Endothelial cell (in vitro differentiated cells): ENCODE measurements at regions not wholly inside any gene's neighbourhood (a gene's known extent, or its start where the extent isn't known, plus 50 kb on each side); places are given as distances from the start of the nearest gene placed in this dataset.

Experiments
- DNase-seq: peaks from one replicate; pipeline ENCODE4 v3.0.0; 2021; ENCODE audit warnings: low spot score
- H3K27ac Mint-ChIP-seq: one replicate; pipeline ENCODE4 v1.8.0; 2021; ENCODE audit warnings: mixed read lengths, inconsistent platforms; ENCODE audit not compliant: unreplicated experiment
- H3K27me3 Mint-ChIP-seq: one replicate; pipeline ENCODE4 v1.8.0; 2021; ENCODE audit warnings: mild to moderate bottlenecking, moderate library complexity, mixed read lengths, inconsistent platforms; ENCODE audit not compliant: unreplicated experiment
- H3K36me3 Mint-ChIP-seq: one replicate; pipeline ENCODE4 v1.8.0; 2021; ENCODE audit warnings: mild to moderate bottlenecking, low read depth, mixed read lengths, inconsistent platforms; ENCODE audit not compliant: unreplicated experiment
- H3K4me1 Mint-ChIP-seq: one replicate; pipeline ENCODE4 v1.8.0; 2021; ENCODE audit warnings: mild to moderate bottlenecking, mixed read lengths, inconsistent platforms; ENCODE audit not compliant: unreplicated experiment
- H3K4me3 Mint-ChIP-seq: one replicate; pipeline ENCODE4 v1.8.0; 2021; ENCODE audit warnings: mild to moderate bottlenecking, mixed read lengths, inconsistent platforms; ENCODE audit not compliant: unreplicated experiment
- H3K9me3 Mint-ChIP-seq: one replicate; pipeline ENCODE4 v1.8.0; 2021; ENCODE audit warnings: mixed read lengths, inconsistent platforms; ENCODE audit not compliant: unreplicated experiment
- TF ChIP-seq, protein P1 (sequence below): fragments of 200-600 bp; sonication (generic); IDR thresholded peaks from one replicate; pipeline ENCODE4 v1.5.0; 2021; ENCODE audit warnings: antibody characterized with exemption; ENCODE audit not compliant: unreplicated experiment

DNA sequence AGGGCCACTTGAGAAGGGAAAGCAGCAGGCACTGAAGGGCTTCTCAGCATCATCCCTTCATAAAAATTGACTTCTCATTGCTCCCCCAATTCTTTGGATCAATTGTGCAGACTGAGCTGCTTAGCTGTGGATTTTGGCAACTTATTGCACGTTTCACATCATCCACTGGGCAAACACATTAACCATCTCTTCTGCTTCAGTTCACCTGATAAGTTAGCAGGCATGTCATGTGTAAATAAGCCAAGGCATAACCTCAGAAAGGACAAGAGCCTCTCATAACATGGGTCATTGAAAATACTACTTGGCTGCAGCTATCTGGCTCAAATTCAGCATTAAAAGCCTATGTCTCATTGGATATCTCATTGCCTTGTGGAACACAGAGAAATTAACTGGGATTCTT lies 366.5 kb downstream of the LRRC3B start:
- H3K4me1 Mint-ChIP-seq, result no peaks in the 10 kb centered on the region
- H3K36me3 Mint-ChIP-seq, result no peaks in the 10 kb centered on the region
- no peaks in the 10 kb centered on the region for H3K9me3 Mint-ChIP-seq
- H3K4me3 Mint-ChIP-seq, result no peak overlapping the region
- TF ChIP-seq, protein P1, sequence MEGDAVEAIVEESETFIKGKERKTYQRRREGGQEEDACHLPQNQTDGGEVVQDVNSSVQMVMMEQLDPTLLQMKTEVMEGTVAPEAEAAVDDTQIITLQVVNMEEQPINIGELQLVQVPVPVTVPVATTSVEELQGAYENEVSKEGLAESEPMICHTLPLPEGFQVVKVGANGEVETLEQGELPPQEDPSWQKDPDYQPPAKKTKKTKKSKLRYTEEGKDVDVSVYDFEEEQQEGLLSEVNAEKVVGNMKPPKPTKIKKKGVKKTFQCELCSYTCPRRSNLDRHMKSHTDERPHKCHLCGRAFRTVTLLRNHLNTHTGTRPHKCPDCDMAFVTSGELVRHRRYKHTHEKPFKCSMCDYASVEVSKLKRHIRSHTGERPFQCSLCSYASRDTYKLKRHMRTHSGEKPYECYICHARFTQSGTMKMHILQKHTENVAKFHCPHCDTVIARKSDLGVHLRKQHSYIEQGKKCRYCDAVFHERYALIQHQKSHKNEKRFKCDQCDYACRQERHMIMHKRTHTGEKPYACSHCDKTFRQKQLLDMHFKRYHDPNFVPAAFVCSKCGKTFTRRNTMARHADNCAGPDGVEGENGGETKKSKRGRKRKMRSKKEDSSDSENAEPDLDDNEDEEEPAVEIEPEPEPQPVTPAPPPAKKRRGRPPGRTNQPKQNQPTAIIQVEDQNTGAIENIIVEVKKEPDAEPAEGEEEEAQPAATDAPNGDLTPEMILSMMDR, result no peak
- H3K27ac Mint-ChIP-seq, result no peak overlapping the region
- no peaks in the 10 kb centered on the region for H3K27me3 Mint-ChIP-seq
- no peak for DNase-seq

DNA sequence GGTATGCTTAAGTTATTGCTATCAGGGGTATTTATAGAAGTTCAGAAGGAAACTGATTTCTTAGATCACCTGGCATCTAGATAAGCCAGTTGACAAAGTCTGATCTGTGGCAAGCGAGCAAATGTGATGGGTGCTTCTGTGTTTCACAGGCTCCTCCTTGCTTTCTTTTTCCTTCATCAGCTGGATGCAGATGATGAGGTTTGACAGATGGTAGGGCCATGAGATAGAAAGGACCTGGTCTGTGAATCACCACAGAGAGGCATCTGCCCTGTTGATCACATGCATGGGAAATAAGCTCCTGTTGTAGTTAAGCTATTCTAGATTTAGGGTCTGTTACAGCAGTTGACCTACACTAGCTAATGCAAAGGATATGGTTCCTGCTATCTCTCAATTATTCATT lies 372.0 kb downstream of the NEK10 start:
- H3K27me3 Mint-ChIP-seq, result no peaks in the 10 kb centered on the region
- H3K4me1 Mint-ChIP-seq, result no peaks in the 10 kb centered on the region
- DNase-seq, result no peak
- H3K36me3 Mint-ChIP-seq, result no peaks in the 10 kb centered on the region
- no peak overlapping the region for H3K27ac Mint-ChIP-seq
- H3K4me3 Mint-ChIP-seq, result no peak overlapping the region
- H3K9me3 Mint-ChIP-seq, result no peaks in the 10 kb centered on the region
- TF ChIP-seq, protein P1, result no peak

DNA sequence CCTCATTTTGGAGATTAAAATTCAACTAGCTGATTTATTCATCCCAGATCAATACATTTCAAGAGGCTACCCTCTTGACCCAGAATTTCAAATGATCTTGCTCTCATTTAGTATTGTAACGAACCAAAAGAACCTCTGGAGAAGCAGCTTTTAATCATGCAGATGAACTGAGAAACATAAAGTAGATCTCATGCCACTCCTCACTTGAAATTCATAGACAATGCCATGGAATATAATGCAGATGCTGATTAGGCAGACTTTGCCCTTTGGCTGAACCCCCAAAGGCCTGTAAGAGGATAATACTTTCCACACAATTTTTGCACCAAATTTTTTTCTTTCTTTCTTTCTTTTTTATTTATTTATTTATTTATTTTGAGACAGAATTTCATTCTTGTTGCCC lies 358.3 kb downstream of the NEK10 start:
- H3K27me3 Mint-ChIP-seq, result no peaks in the 10 kb centered on the region
- TF ChIP-seq, protein P1, result no peak
- H3K36me3 Mint-ChIP-seq, result no peaks in the 10 kb centered on the region
- H3K4me3 Mint-ChIP-seq, result no peak overlapping the region
- H3K4me1 Mint-ChIP-seq, result no peaks in the 10 kb centered on the region
- DNase-seq, result no peak
- no peaks in the 10 kb centered on the region for H3K9me3 Mint-ChIP-seq
- H3K27ac Mint-ChIP-seq, result no peak overlapping the region

DNA sequence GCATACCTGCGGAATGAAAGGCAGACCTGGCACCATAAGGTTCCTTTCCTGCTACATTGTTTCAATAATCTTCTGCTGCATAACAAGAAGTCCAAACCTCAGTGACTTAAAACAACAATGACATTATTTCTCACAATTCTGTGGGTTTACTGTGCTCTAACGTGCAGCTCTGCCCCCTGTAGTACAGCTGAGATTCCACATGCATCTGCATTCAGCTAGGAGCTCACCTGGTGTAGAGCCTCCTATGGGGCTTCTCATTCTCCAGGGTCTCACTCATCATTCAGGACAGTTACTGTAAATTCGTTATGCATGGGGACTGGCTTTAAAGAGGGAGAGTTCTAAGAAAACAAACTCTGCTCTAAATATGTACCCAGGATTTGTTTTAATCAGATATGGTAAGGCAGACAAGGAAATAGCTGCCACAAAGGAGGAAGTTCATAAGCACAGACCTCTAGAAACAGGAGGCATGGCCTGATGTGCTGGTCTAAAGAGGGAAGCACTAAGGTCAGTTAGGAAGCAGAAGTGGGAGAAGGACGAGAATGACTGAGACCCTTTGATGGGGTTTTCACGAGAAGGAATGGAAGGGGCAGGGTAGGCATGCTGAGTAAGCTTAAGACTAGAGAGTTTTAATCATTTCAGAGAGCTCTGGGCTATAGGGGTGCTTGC lies 347.0 kb downstream of the NEK10 start:
- Mint-ChIP-seq H3K27me3 (no peaks in the 10 kb centered on the region), H3K36me3 (no peaks in the 10 kb centered on the region), H3K27ac (no peak overlapping the region), H3K4me3 (no peak overlapping the region), H3K4me1 (peaks cover 6% of the 10 kb centered on the region), H3K9me3 (no peaks in the 10 kb centered on the region)
- no peak for DNase-seq
- TF ChIP-seq, protein P1, result no peak

DNA sequence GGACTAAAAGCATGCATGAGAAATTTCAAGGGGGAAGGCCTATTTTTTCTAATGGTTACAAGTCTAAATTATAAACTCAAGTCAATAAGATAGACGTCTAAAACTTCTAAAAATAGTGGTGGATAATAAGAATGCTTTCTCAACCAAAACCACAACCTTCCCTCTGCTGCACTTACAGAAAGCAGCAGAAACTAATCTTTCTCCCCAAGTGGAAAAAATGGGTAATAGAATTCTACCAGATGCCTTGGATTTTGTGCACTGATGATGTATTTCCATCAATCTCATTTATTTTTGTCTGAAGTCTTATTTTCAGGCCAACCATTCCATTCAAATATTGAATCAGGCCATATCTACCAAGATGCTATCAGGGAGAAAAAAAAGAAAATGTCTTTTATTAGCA lies 344.7 kb downstream of the NEK10 start:
- TF ChIP-seq, protein P1, result no peak
- no peak for DNase-seq
- Mint-ChIP-seq H3K4me1 (peaks cover 6% of the 10 kb centered on the region), H3K9me3 (no peaks in the 10 kb centered on the region), H3K27me3 (no peaks in the 10 kb centered on the region), H3K4me3 (no peak overlapping the region), H3K36me3 (no peaks in the 10 kb centered on the region), H3K27ac (no peak overlapping the region)
